Neural cell (in vitro differentiated cells): ENCODE measurements at regions not wholly inside any gene's neighbourhood (a gene's known extent, or its start where the extent isn't known, plus 50 kb on each side); places are given as distances from the start of the nearest gene placed in this dataset.

ENCODE experiments used
- POLR2AphosphoS5 ChIP-seq: IDR thresholded peaks from 2 replicates; pipeline ENCODE4 v1.6.1; 2012
- TF ChIP-seq, protein P1 (sequence below): fragments of 450-650 bp; IDR thresholded peaks from 2 replicates; pipeline ENCODE4 v1.5.1; 2014; ENCODE audit warnings: antibody characterized with exemption, mild to moderate bottlenecking, moderate library complexity; ENCODE audit not compliant: poor library complexity, severe bottlenecking

DNA sequence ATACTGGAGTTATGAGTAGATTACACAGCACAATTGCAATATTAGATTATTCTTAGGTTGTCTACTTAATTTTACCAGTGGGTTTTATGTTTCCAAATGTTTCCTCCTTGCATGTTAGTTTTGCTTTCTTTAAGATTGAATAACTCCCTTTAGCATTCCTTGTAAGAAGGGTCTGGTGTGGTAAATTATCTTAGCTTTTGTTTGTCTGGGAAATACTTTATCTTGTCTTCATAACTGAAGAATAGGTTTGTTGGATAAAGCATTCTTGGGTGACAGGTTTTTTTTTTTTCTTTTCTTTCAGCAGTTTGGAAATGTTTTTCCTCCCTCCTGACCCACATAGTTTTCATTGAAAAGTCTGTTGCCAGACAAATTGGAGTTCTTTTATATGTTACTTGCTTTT lies 531.1 kb downstream of the ANXA1 start:
- TF ChIP-seq POLR2AphosphoS5: no peak
- TF ChIP-seq, protein P1, sequence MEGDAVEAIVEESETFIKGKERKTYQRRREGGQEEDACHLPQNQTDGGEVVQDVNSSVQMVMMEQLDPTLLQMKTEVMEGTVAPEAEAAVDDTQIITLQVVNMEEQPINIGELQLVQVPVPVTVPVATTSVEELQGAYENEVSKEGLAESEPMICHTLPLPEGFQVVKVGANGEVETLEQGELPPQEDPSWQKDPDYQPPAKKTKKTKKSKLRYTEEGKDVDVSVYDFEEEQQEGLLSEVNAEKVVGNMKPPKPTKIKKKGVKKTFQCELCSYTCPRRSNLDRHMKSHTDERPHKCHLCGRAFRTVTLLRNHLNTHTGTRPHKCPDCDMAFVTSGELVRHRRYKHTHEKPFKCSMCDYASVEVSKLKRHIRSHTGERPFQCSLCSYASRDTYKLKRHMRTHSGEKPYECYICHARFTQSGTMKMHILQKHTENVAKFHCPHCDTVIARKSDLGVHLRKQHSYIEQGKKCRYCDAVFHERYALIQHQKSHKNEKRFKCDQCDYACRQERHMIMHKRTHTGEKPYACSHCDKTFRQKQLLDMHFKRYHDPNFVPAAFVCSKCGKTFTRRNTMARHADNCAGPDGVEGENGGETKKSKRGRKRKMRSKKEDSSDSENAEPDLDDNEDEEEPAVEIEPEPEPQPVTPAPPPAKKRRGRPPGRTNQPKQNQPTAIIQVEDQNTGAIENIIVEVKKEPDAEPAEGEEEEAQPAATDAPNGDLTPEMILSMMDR: no peak
